Endodermal cell (in vitro differentiated cells): ENCODE measurements at regions not wholly inside any gene's neighbourhood (a gene's known extent, or its start where the extent isn't known, plus 50 kb on each side); places are given as distances from the start of the nearest gene placed in this dataset.

ENCODE experiments used
- DNase-seq: peaks from one replicate; pipeline ENCODE4 v3.0.0-alpha.2; 2017
- H3K27ac ChIP-seq: 2 replicates; pipeline ENCODE4 v1.5.1; 2013; ENCODE audit warnings: mild to moderate bottlenecking, low read depth, low read length, moderate library complexity
- H3K27me3 ChIP-seq: 2 replicates; pipeline ENCODE4 v1.6.1; 2013; ENCODE audit warnings: mild to moderate bottlenecking, low read length, moderate library complexity; ENCODE audit not compliant: insufficient read depth, control insufficient read depth, poor library complexity, severe bottlenecking
- H3K36me3 ChIP-seq: 2 replicates; pipeline ENCODE4 v1.7.0; 2013; ENCODE audit warnings: mild to moderate bottlenecking, low read length, moderate library complexity; ENCODE audit not compliant: control insufficient read depth, insufficient read depth
- H3K4me1 ChIP-seq: one replicate; pipeline ENCODE4 v1.7.0; 2013; ENCODE audit warnings: low read length; ENCODE audit not compliant: control insufficient read depth, insufficient read depth
- H3K4me3 ChIP-seq: 2 replicates; pipeline ENCODE4 v1.5.1; 2013; ENCODE audit warnings: mild to moderate bottlenecking, low read length, moderate library complexity
- H3K9ac ChIP-seq: 2 replicates; pipeline ENCODE4 v1.6.1; 2013; ENCODE audit warnings: mild to moderate bottlenecking, low read length, moderate library complexity; ENCODE audit not compliant: poor library complexity, severe bottlenecking; ENCODE audit errors: extremely low read depth
- H3K9me3 ChIP-seq: 2 replicates; pipeline ENCODE4 v1.6.1; 2013; ENCODE audit warnings: mild to moderate bottlenecking, low read length, moderate library complexity; ENCODE audit not compliant: control insufficient read depth
- H3K27ac Mint-ChIP-seq: 2 replicates; pipeline ENCODE4 v1.8.0; 2020; ENCODE audit warnings: mixed read lengths
- H3K27me3 Mint-ChIP-seq: 2 replicates; pipeline ENCODE4 v1.8.0; 2021; ENCODE audit warnings: mild to moderate bottlenecking, mixed read lengths; ENCODE audit not compliant: insufficient read depth
- H3K36me3 Mint-ChIP-seq: 2 replicates; pipeline ENCODE4 v1.8.0; 2020; ENCODE audit warnings: low read depth, mixed read lengths
- H3K4me1 Mint-ChIP-seq: 2 replicates; pipeline ENCODE4 v1.8.0; 2020; ENCODE audit warnings: mixed read lengths
- H3K4me3 Mint-ChIP-seq: 2 replicates; pipeline ENCODE4 v1.8.0; 2020; ENCODE audit warnings: mild to moderate bottlenecking, moderate library complexity, mixed read lengths
- H3K9me3 Mint-ChIP-seq: 2 replicates; pipeline ENCODE4 v1.8.0; 2020; ENCODE audit warnings: mild to moderate bottlenecking, mixed read lengths
- WGBS, 2 experiments: methylation state at CpG; one replicate each; pipeline versions ENCODE4 v1.1.5 to v1.1.7; 2013; ENCODE audit warnings: missing lambda C conversion rate in 2 of 2, mixed read lengths in 1 of 2; ENCODE audit not compliant: insufficient coverage in 1 of 2, insufficient read length in 1 of 2; 5-methylcytosine and 5-hydroxymethylcytosine counted together
- TF ChIP-seq, protein P1 (sequence below): fragments of 200-600 bp; sonication (generic); conservative IDR thresholded peaks from 2 replicates; pipeline ENCODE4 v1.5.0; 2021; ENCODE audit warnings: antibody characterized with exemption, mild to moderate bottlenecking

DNA sequence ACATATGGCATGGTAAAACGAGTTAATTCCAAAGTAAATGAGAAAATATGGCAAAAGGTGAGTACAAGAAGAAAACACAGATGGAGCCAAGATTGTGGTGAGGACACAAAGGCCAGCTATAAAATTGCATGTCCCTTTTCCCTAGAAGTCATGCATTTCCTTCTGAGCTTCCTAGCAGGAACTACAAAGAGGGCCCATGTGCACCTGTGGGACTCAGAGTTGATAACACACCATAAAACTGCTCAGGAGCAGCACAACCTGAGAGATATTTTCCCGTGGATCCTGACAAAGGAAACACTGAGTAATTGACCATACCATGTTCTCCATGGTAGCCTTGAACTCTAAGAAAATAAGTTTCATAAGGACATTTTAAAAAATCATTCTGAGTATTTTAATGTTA is 228.3 kb downstream of the DLEU7 start:
- WGBS, 2 experiments: 86 to 89% methylated on average over 1 to 2 of the region's 2 CpGs
- H3K4me1 ChIP-seq: no peaks in the 10 kb centered on the region
- no peaks in the 10 kb centered on the region for H3K36me3 ChIP-seq
- Mint-ChIP-seq H3K36me3 (no peaks in the 10 kb centered on the region), H3K27me3 (peaks cover 53% of the 10 kb centered on the region), H3K4me3 (no peak overlapping the region), H3K9me3 (no peaks in the 10 kb centered on the region), H3K27ac (no peak overlapping the region), H3K4me1 (peaks cover 2% of the 10 kb centered on the region)
- H3K9ac ChIP-seq: no peak overlapping the region
- H3K9me3 ChIP-seq: no peaks in the 10 kb centered on the region
- no peak overlapping the region for H3K4me3 ChIP-seq
- no peak for DNase-seq
- TF ChIP-seq, protein P1, sequence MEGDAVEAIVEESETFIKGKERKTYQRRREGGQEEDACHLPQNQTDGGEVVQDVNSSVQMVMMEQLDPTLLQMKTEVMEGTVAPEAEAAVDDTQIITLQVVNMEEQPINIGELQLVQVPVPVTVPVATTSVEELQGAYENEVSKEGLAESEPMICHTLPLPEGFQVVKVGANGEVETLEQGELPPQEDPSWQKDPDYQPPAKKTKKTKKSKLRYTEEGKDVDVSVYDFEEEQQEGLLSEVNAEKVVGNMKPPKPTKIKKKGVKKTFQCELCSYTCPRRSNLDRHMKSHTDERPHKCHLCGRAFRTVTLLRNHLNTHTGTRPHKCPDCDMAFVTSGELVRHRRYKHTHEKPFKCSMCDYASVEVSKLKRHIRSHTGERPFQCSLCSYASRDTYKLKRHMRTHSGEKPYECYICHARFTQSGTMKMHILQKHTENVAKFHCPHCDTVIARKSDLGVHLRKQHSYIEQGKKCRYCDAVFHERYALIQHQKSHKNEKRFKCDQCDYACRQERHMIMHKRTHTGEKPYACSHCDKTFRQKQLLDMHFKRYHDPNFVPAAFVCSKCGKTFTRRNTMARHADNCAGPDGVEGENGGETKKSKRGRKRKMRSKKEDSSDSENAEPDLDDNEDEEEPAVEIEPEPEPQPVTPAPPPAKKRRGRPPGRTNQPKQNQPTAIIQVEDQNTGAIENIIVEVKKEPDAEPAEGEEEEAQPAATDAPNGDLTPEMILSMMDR: no peak
- H3K27ac ChIP-seq: no peak overlapping the region
- H3K27me3 ChIP-seq: peaks cover 61% of the 10 kb centered on the region

DNA sequence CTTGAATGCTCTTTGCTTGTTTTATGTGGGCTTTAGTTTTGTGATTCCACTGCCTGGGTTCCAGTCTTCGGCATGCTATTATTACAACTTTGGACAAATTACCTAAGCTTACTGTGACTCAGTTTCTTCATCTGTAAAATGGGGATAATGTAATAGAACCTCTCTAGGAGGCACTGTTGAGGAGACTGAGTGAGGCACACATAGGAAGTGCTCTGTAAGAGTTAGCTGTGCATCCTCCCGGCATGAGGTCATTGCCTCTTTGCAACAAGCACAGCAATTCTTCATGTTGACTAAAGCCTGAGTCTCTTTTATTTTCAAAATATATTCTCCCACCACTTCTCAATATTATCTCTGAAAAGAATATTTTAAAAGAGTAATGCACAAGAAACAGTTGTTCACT is 227.4 kb downstream of the DLEU7 start:
- no peaks in the 10 kb centered on the region for H3K9me3 ChIP-seq
- no peaks in the 10 kb centered on the region for H3K36me3 ChIP-seq
- H3K9ac ChIP-seq: no peak overlapping the region
- no peak overlapping the region for H3K27ac ChIP-seq
- H3K4me1 ChIP-seq: no peaks in the 10 kb centered on the region
- no peaks in the 10 kb centered on the region for H3K4me1 Mint-ChIP-seq
- no peaks in the 10 kb centered on the region for H3K9me3 Mint-ChIP-seq
- H3K4me3 ChIP-seq: no peak overlapping the region
- H3K27me3 ChIP-seq: peaks cover 52% of the 10 kb centered on the region
- no peak overlapping the region for H3K27ac Mint-ChIP-seq
- H3K36me3 Mint-ChIP-seq: no peaks in the 10 kb centered on the region
- 79% methylated on average over 2 of the region's 2 CpGs; no CpG with 5 or more reads in 1 of the 2 experiments for WGBS, 2 experiments
- H3K4me3 Mint-ChIP-seq: no peak overlapping the region
- TF ChIP-seq, protein P1: no peak
- no peak for DNase-seq
- H3K27me3 Mint-ChIP-seq: peaks cover 44% of the 10 kb centered on the region

DNA sequence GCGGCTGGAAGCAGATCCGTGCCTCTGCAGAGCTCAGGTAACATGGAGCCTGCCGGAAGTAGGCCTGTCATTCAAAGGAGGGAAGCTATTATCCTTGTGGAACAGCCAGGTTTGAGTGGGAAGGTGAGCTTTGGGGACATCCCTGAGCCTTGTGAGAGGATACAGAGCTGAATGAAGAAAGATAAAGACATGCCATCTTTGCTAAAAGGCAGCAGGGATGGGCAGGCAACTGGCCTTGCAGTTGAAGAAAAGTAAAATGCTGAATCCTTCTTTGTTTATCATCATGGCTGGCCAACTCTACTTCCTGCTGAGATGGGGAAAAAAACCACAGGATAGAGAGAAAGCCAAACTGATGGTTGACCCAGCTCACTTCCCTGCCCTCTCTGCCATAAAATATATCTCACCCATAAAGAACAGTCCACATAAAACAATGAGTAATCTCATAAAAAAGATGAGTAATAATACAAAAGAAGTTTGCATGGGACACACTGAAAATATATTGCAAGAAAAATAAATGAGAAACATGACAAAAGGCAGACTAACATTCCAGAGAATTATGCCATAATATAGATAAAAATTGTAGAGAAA is 226.3 kb downstream of the DLEU7 start:
- Histone ChIP-seq H3K36me3 (no peaks in the 10 kb centered on the region), H3K9me3 (no peaks in the 10 kb centered on the region), H3K27me3 (peaks cover 41% of the 10 kb centered on the region), H3K9ac (no peak overlapping the region), H3K27ac (no peak overlapping the region), H3K4me1 (no peaks in the 10 kb centered on the region), H3K4me3 (no peak overlapping the region)
- DNase-seq: no peak
- H3K4me3 Mint-ChIP-seq: no peak overlapping the region
- 84 to 94% methylated on average over 2 to 3 of the region's 3 CpGs for WGBS, 2 experiments
- H3K36me3 Mint-ChIP-seq: no peaks in the 10 kb centered on the region
- H3K9me3 Mint-ChIP-seq: no peaks in the 10 kb centered on the region
- no peaks in the 10 kb centered on the region for H3K4me1 Mint-ChIP-seq
- H3K27me3 Mint-ChIP-seq: peaks cover 33% of the 10 kb centered on the region
- no peak overlapping the region for H3K27ac Mint-ChIP-seq
- TF ChIP-seq, protein P1: no peak
